Kidney (tissue), 13 donors: ENCODE measurements at regions not wholly inside any gene's neighbourhood (a gene's known extent, or its start where the extent isn't known, plus 50 kb on each side); places are given as distances from the start of the nearest gene placed in this dataset.

Experiments used
- DNase-seq, 5 donors: peaks; one replicate each; pipeline ENCODE4 v3.0.0-alpha.2; 2013 to 2020
- FAIRE-seq: peaks from 2 replicates; lab custom pipeline; 2012; peaks lifted over from hg19 to GRCh38; lab: Jason Lieb, UNC
- H3K27ac ChIP-seq, 2 donors: one replicate each; pipeline ENCODE4 v1.7.0; 2013; ENCODE audit warnings: low read depth in 2 of 2, low read length in 2 of 2, inconsistent platforms in 1 of 2
- H3K27me3 ChIP-seq: one replicate; pipeline ENCODE4 v1.7.1; 2013; ENCODE audit warnings: low read length, inconsistent platforms; ENCODE audit not compliant: control insufficient read depth, insufficient read depth
- H3K36me3 ChIP-seq, 3 donors: one replicate each; pipeline versions ENCODE4 v1.7.0 to v1.7.1; 2013; ENCODE audit warnings: low read length in 3 of 3, control low read depth in 1 of 3, inconsistent platforms in 1 of 3; ENCODE audit not compliant: insufficient read depth in 3 of 3, control insufficient read depth in 2 of 3
- H3K4me1 ChIP-seq, 3 donors: one replicate each; pipeline versions ENCODE4 v1.7.0 to v1.7.1; 2013; ENCODE audit warnings: low read length in 3 of 3, inconsistent platforms in 1 of 3, low read depth in 1 of 3; ENCODE audit not compliant: control insufficient read depth in 2 of 3, insufficient read depth in 2 of 3
- H3K4me3 ChIP-seq, 3 donors: one replicate each; pipeline versions ENCODE4 v1.7.0 to v1.8.1; 2013; ENCODE audit warnings: low read length in 3 of 3, control low read depth in 1 of 3, inconsistent platforms in 1 of 3
- H3K9ac ChIP-seq, 3 donors: one replicate each; pipeline versions ENCODE4 v1.7.0 to v1.7.1; 2013; ENCODE audit warnings: low read length in 3 of 3, control low read depth in 1 of 3, inconsistent platforms in 1 of 3
- H3K9me3 ChIP-seq, 3 donors: one replicate each; pipeline versions ENCODE4 v1.7.0 to v1.7.1; 2013; ENCODE audit warnings: low read length in 3 of 3, control low read depth in 1 of 3, inconsistent platforms in 1 of 3; ENCODE audit not compliant: control insufficient read depth in 2 of 3, insufficient read depth in 1 of 3
- intact Hi-C: fragments of 100-400 bp; cut with DNase I; formaldehyde crosslinking; loops from one replicate; pipeline ENCODE4 v1.11.1; 2022
- TF ChIP-seq, protein P1 (sequence below): IDR thresholded peaks from 3 replicates; pipeline ENCODE4 v1.5.1; 2012; ENCODE audit warnings: mild to moderate bottlenecking, moderate library complexity, borderline replicate concordance; ENCODE audit not compliant: insufficient read depth; ENCODE audit errors: extremely low read depth
- donor health status: control.
- donor health status: control.
- donor health status: control.
- donor health status: control.
- donor health status: control.
- donor health status: DM: yes; HTN: yes; CAD: no.
- donor health status: Normal renal cell carcinoma (clear cell type).

GRCh38 chr16:62391134-62391533 lies 354.9 kb upstream of the CDH8 start:
- intact Hi-C loops: no loop called here
- TF ChIP-seq, protein P1, sequence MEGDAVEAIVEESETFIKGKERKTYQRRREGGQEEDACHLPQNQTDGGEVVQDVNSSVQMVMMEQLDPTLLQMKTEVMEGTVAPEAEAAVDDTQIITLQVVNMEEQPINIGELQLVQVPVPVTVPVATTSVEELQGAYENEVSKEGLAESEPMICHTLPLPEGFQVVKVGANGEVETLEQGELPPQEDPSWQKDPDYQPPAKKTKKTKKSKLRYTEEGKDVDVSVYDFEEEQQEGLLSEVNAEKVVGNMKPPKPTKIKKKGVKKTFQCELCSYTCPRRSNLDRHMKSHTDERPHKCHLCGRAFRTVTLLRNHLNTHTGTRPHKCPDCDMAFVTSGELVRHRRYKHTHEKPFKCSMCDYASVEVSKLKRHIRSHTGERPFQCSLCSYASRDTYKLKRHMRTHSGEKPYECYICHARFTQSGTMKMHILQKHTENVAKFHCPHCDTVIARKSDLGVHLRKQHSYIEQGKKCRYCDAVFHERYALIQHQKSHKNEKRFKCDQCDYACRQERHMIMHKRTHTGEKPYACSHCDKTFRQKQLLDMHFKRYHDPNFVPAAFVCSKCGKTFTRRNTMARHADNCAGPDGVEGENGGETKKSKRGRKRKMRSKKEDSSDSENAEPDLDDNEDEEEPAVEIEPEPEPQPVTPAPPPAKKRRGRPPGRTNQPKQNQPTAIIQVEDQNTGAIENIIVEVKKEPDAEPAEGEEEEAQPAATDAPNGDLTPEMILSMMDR: no peak
- Histone ChIP-seq H3K27ac (no peak overlapping the region), H3K4me1 (no peaks in the 10 kb centered on the region), H3K36me3 (no peaks in the 10 kb centered on the region), H3K9me3 (no peaks in the 10 kb centered on the region), H3K4me3 (no peak overlapping the region), H3K9ac (no peak overlapping the region), H3K27me3 (no peaks in the 10 kb centered on the region)
- FAIRE-seq: no peak
- no peak for DNase-seq

DNA sequence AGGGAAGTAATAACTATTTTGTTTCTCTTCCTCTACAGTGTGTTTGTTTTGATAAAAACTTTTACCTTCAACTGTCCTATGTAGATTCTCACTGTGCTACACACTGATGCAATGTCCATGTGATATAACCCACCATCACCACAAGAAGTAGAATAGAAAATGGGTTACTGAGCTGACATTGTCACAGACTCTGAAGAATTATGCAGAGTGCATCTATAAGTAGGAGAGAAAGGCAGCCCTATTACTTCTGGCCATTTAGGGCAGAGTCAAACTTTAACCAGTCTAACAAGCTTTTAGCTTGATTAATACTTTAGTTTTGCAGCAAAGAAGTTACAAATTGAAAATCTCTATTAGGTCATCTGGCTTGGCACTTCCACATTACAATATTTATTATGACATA lies 354.0 kb upstream of the CDH8 start:
- H3K36me3 ChIP-seq: no peaks in the 10 kb centered on the region
- H3K9ac ChIP-seq: no peak overlapping the region

GRCh38 chr16:62386411-62386810 lies 350.2 kb upstream of the CDH8 start:
- H3K36me3 ChIP-seq: no peaks in the 10 kb centered on the region
- intact Hi-C loops: no loop called here
- TF ChIP-seq, protein P1: no peak
- H3K4me1 ChIP-seq: no peaks in the 10 kb centered on the region
- DNase-seq (no peak), FAIRE-seq (no peak)
- no peaks in the 10 kb centered on the region for H3K9me3 ChIP-seq
- H3K9ac ChIP-seq: no peak overlapping the region
- H3K4me3 ChIP-seq: no peak overlapping the region
- H3K27ac ChIP-seq: no peak overlapping the region
- no peaks in the 10 kb centered on the region for H3K27me3 ChIP-seq

More for the DNA sequence above, 354.0 kb upstream of the CDH8 start:
- FAIRE-seq (no peak), DNase-seq (no peak)
- no peak overlapping the region for H3K4me3 ChIP-seq
- no peak overlapping the region for H3K27ac ChIP-seq
- no peaks in the 10 kb centered on the region for H3K4me1 ChIP-seq
- intact Hi-C loops: no loop called here
- no peaks in the 10 kb centered on the region for H3K9me3 ChIP-seq
- TF ChIP-seq, protein P1: no peak
- H3K27me3 ChIP-seq: no peaks in the 10 kb centered on the region

DNA sequence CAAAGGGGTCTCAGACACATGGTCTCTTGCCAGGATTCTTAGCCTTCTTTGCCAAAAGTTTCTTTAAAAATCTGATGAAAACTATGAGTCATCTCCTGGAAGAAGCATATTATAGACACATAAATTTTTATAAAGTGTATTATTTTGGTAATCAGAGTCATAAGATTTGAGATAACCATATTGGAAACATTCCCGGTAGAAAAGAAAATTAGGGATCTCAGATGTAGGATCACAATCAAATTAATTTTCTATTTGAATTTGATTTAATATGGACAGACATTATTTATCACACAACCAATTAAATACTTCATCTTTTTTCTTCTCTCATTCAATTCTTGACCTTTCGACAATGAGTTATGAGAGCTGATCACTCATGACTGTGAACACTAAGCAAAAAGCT lies 347.7 kb upstream of the CDH8 start:
- FAIRE-seq: no peak
- no peak for DNase-seq
- no peaks in the 10 kb centered on the region for H3K36me3 ChIP-seq
- H3K27me3 ChIP-seq: no peaks in the 10 kb centered on the region
- H3K9me3 ChIP-seq: no peaks in the 10 kb centered on the region
- no peak overlapping the region for H3K9ac ChIP-seq
- no peak overlapping the region for H3K27ac ChIP-seq
- TF ChIP-seq, protein P1: no peak
- no peaks in the 10 kb centered on the region for H3K4me1 ChIP-seq
- intact Hi-C loops: no loop called here
- no peak overlapping the region for H3K4me3 ChIP-seq
